HepG2 (cell line): ENCODE measurements at regions not wholly inside any gene's neighbourhood (a gene's known extent, or its start where the extent isn't known, plus 50 kb on each side); places are given as distances from the start of the nearest gene placed in this dataset.
A peak's percentile ranks its signal among the peaks of the same experiment; 100 is the strongest.

Source experiments
- ATF7 ChIP-seq, 2 experiments: fragments of 450-650 bp in 1 of 2; sonication (generic) in 1 of 2; formaldehyde crosslinking in 1 of 2; IDR thresholded peaks; 2 replicates each; pipeline versions ENCODE4 v1.4.0 to v1.6.1; 2016 to 2020; ENCODE audit warnings: antibody characterized with exemption in 1 of 2, mild to moderate bottlenecking in 1 of 2, missing genetic modification reagents in 1 of 2
- CBX1 ChIP-seq: IDR thresholded peaks from one replicate; pipeline ENCODE4 v1.6.1; 2016; ENCODE audit warnings: antibody characterized with exemption, low read depth
- FOXA1 ChIP-seq, 2 experiments: fragments of 450-650 bp in 1 of 2; sonication (generic) in 1 of 2; formaldehyde crosslinking in 1 of 2; IDR thresholded peaks; 2 replicates each; pipeline versions ENCODE4 v1.4.0 to v1.6.1; 2016 to 2020; ENCODE audit warnings: missing genetic modification reagents in 1 of 2
- GABPA ChIP-seq, 2 experiments: IDR thresholded peaks; 2 replicates each; pipeline ENCODE4 v1.6.1; 2011 to 2016; ENCODE audit warnings: low read depth in 2 of 2, low read length in 1 of 2, missing biosample characterization in 1 of 2, missing genetic modification characterization in 1 of 2
- GABPB1 ChIP-seq: IDR thresholded peaks from 2 replicates; pipeline ENCODE4 v1.6.1; 2016; ENCODE audit warnings: mild to moderate bottlenecking, missing genetic modification reagents, moderate library complexity, missing compliant biosample characterization
- GTF3A ChIP-seq: sonication (generic); formaldehyde crosslinking; conservative IDR thresholded peaks from 2 replicates; pipeline ENCODE4 v1.4.0; 2020; ENCODE audit warnings: mild to moderate bottlenecking, missing genetic modification reagents
- HMGXB3 ChIP-seq: sonication (generic); formaldehyde crosslinking; IDR thresholded peaks from 2 replicates; pipeline ENCODE4 v1.4.0; 2020; ENCODE audit warnings: missing genetic modification reagents, borderline replicate concordance
- HNRNPK ChIP-seq: fragments of 200-400 bp; formaldehyde crosslinking; IDR thresholded peaks from 2 replicates; pipeline ENCODE4 v1.6.1; 2018; ENCODE audit warnings: low read length, low read depth, moderate library complexity, mild to moderate bottlenecking; ENCODE audit not compliant: poor library complexity, severe bottlenecking
- IKZF4 ChIP-seq: sonication (generic); formaldehyde crosslinking; IDR thresholded peaks from 2 replicates; pipeline ENCODE4 v1.5.1; 2020; ENCODE audit warnings: borderline replicate concordance, mild to moderate bottlenecking, low read depth, missing genetic modification reagents; ENCODE audit errors: not compliant biosample characterization
- PHF8 ChIP-seq: sonication (generic); formaldehyde crosslinking; IDR thresholded peaks from 2 replicates; pipeline ENCODE4 v1.5.0; 2020; ENCODE audit warnings: missing genetic modification reagents
- TCF7L2 ChIP-seq: IDR thresholded peaks from 2 replicates; pipeline ENCODE4 v1.6.1; 2011; ENCODE audit warnings: mild to moderate bottlenecking, low read depth, low read length, moderate library complexity
- TEAD3 ChIP-seq: optimal IDR thresholded peaks from 2 replicates; pipeline ENCODE3; 2016; ENCODE audit warnings: borderline replicate concordance
- THAP7 ChIP-seq: sonication (generic); formaldehyde crosslinking; IDR thresholded peaks from 2 replicates; pipeline ENCODE4 v1.8.1; 2023; ENCODE audit warnings: mild to moderate bottlenecking, missing genetic modification reagents
- ZBTB25 ChIP-seq: IDR thresholded peaks from 2 replicates; pipeline ENCODE4 v1.6.1; 2018; ENCODE audit warnings: missing genetic modification reagents
- ZNF232 ChIP-seq: sonication (generic); formaldehyde crosslinking; IDR thresholded peaks from 2 replicates; pipeline ENCODE4 v1.4.0; 2020; ENCODE audit warnings: missing genetic modification reagents, borderline replicate concordance
- ZNF335 ChIP-seq: sonication (generic); formaldehyde crosslinking; IDR thresholded peaks from 2 replicates; pipeline ENCODE4 v1.4.0; 2020; ENCODE audit warnings: missing genetic modification reagents
- ZNF552 ChIP-seq: sonication (generic); formaldehyde crosslinking; IDR thresholded peaks from 2 replicates; pipeline ENCODE4 v1.9.0; 2022; ENCODE audit warnings: missing genetic modification reagents, mild to moderate bottlenecking, borderline replicate concordance
- ZNF556 ChIP-seq: sonication (generic); formaldehyde crosslinking; IDR thresholded peaks from 2 replicates; pipeline ENCODE4 v1.4.0; 2020; ENCODE audit warnings: mild to moderate bottlenecking, missing genetic modification reagents, borderline replicate concordance
- ZNF563 ChIP-seq: sonication (generic); formaldehyde crosslinking; IDR thresholded peaks from 2 replicates; pipeline ENCODE4 v1.8.0; 2022; ENCODE audit warnings: mild to moderate bottlenecking, moderate library complexity, missing genetic modification reagents
- ZSCAN22 ChIP-seq: sonication (generic); formaldehyde crosslinking; IDR thresholded peaks from 2 replicates; pipeline ENCODE4 v1.4.0; 2020; ENCODE audit warnings: mild to moderate bottlenecking, missing genetic modification reagents

- TF ChIP-seq ATF7 (IDR thresholded peaks at IDR 0.05) (peak; percentile 88), ATF7 (CRISPR knock-in tag; IDR thresholded peaks at IDR 0.05) (0 out of 2 replicates have a peak, but pooled peaks have one; percentile 64), ZNF552 (CRISPR knock-in tag) (0 out of 2 replicates have a peak, but pooled peaks have one; percentile 63), ZNF556 (CRISPR knock-in tag) (peak; percentile 76; the same call in 1 of the 2 replicates), ZNF563 (CRISPR knock-in tag) (0 out of 2 replicates have a peak, but pooled peaks have one; percentile 14), FOXA1 (IDR thresholded peaks at IDR 0.05) (no peak), FOXA1 (CRISPR knock-in tag; IDR thresholded peaks at IDR 0.05) (peak; percentile 19; the same call in 1 of the 2 replicates), IKZF4 (no peak), ZNF335 (0 out of 2 replicates have a peak, but pooled peaks have one; percentile 38), HMGXB3 (0 out of 2 replicates have a peak, but pooled peaks have one; percentile 34), GABPA (IDR thresholded peaks at IDR 0.05; ENCODE audit: low read depth, low read length) (no peak), GABPA (CRISPR knock-in tag; IDR thresholded peaks at IDR 0.05; ENCODE audit: low read depth) (no peak), TCF7L2 (no peak), PHF8 (CRISPR knock-in tag) (0 out of 2 replicates have a peak, but pooled peaks have one; percentile 20), HNRNPK (no peak), GTF3A (CRISPR knock-in tag) (no peak), THAP7 (CRISPR knock-in tag) (no peak), ZSCAN22 (CRISPR knock-in tag) (0 out of 2 replicates have a peak, but pooled peaks have one; percentile 40), TEAD3 (CRISPR knock-in tag) (peak; percentile 71), ZBTB25 (CRISPR knock-in tag) (0 out of 2 replicates have a peak, but pooled peaks have one; percentile 35), ZNF232 (CRISPR knock-in tag) (0 out of 2 replicates have a peak, but pooled peaks have one; percentile 23), CBX1 (no peak), GABPB1 (CRISPR knock-in tag) (peak; percentile 47)
Measured at GRCh38 chr6:169831450-169832246, 80.2 kb downstream of the ERMARD start (continued).
